DMS79 treated with DMSO at 0.1 percent for 48 hours (cell line): ENCODE measurements at regions not wholly inside any gene's neighbourhood (a gene's known extent, or its start where the extent isn't known, plus 50 kb on each side); places are given as distances from the start of the nearest gene placed in this dataset.
A peak's percentile ranks its signal among the peaks of the same experiment; 100 is the strongest.

Experiments used
- DNase-seq: peaks from one replicate; lab custom pipeline; 2025; lab: John Stamatoyannopoulos, UW

- DNase-seq: no peak
Observed at GRCh38 chr5:54927097-54927746, 58.2 kb downstream of the ESM1 start.

- DNase-seq: no peak
Observed at GRCh38 chr5:54924487-54924886, 60.9 kb downstream of the ESM1 start.

GRCh38 chr5:54917323-54917722, 68.1 kb downstream of the ESM1 start:
- DNase-seq: no peak

- DNase-seq: no peak
Observed at GRCh38 chr5:54915466-54916027, 69.8 kb downstream of the ESM1 start.

- no peak for DNase-seq
Observed at GRCh38 chr5:54912021-54912420, 73.4 kb downstream of the ESM1 start.

GRCh38 chr5:54909911-54910870, 75.2 kb downstream of the ESM1 start:
- DNase-seq: no peak

- no peak for DNase-seq
Observed at GRCh38 chr5:54908774-54909525, 76.4 kb downstream of the ESM1 start.

- DNase-seq: no peak
Observed at GRCh38 chr5:54905942-54906537, 79.4 kb downstream of the ESM1 start.

GRCh38 chr5:54905246-54905795, 80.1 kb downstream of the ESM1 start:
- DNase-seq: no peak

GRCh38 chr5:54904425-54904824, 81.0 kb downstream of the ESM1 start:
- no peak for DNase-seq

GRCh38 chr5:54902791-54903473, 82.5 kb downstream of the ESM1 start:
- peak; percentile 74 for DNase-seq

GRCh38 chr5:54900984-54901725, 84.2 kb downstream of the ESM1 start:
- DNase-seq: no peak

- DNase-seq: no peak
Observed at GRCh38 chr5:54897001-54897400, 88.4 kb downstream of the ESM1 start.

- DNase-seq: peak; percentile 16
Observed at GRCh38 chr5:54895816-54896341, 89.5 kb downstream of the ESM1 start.

GRCh38 chr5:54894957-54895815, 90.2 kb downstream of the ESM1 start:
- no peak for DNase-seq

GRCh38 chr5:54889826-54890225, 95.6 kb downstream of the ESM1 start:
- no peak for DNase-seq

- DNase-seq: no peak
Observed at GRCh38 chr5:54887663-54888062, 97.7 kb downstream of the ESM1 start.

- no peak for DNase-seq
Observed at GRCh38 chr5:54886866-54887265, 98.5 kb downstream of the ESM1 start.

- no peak for DNase-seq
Observed at GRCh38 chr5:54885636-54886035, 99.8 kb downstream of the ESM1 start.
